ENCODE measurements at regions not wholly inside any gene's neighbourhood (a gene's known extent, or its start where the extent isn't known, plus 50 kb on each side); places are given as distances from the start of the nearest gene placed in this dataset.

- no peak for DNase-seq
Measured at GRCh38 chr18:77763530-77764145, 514.0 kb downstream of the GALR1 start.

GRCh38 chr18:77765468-77765867 lies 515.8 kb downstream of the GALR1 start:
- peak; percentile 20 to 23 for DNase-seq

- no peak for DNase-seq
Measured at GRCh38 chr18:77766421-77766820, 516.8 kb downstream of the GALR1 start.

GRCh38 chr18:77772177-77772576 lies 522.5 kb downstream of the GALR1 start:
- no peak for DNase-seq

- DNase-seq = no peak
Measured at GRCh38 chr18:77776104-77776503, 526.5 kb downstream of the GALR1 start.

- no peak for DNase-seq
Measured at GRCh38 chr18:77777163-77777562, 527.5 kb downstream of the GALR1 start.

GRCh38 chr18:77784759-77785379 lies 535.2 kb downstream of the GALR1 start:
- DNase-seq = peak; percentile 78

- DNase-seq = no peak
Measured at GRCh38 chr18:77785415-77785975, 535.8 kb downstream of the GALR1 start.

GRCh38 chr18:77803024-77803423 lies 553.4 kb downstream of the GALR1 start:
- no peak for DNase-seq

GRCh38 chr18:77804382-77804781 lies 554.7 kb downstream of the GALR1 start:
- DNase-seq = no peak

- no peak for DNase-seq
Measured at GRCh38 chr18:77807650-77808049, 558.0 kb downstream of the GALR1 start.

GRCh38 chr18:77811503-77811902 lies 561.9 kb downstream of the GALR1 start:
- peak in 1 of 2 experiments; percentile 15 for DNase-seq

GRCh38 chr18:77815666-77816338 lies 566.2 kb downstream of the GALR1 start:
- no peak for DNase-seq

- no peak for DNase-seq
Measured at GRCh38 chr18:77818328-77818727, 568.7 kb downstream of the GALR1 start.

- DNase-seq = no peak
Measured at GRCh38 chr18:77820472-77820871, 570.8 kb downstream of the GALR1 start.

- DNase-seq = no peak
Measured at GRCh38 chr18:77821892-77822291, 572.2 kb downstream of the GALR1 start.

- DNase-seq = no peak
Measured at GRCh38 chr18:77822632-77823031, 573.0 kb downstream of the GALR1 start.

- DNase-seq = no peak
Measured at GRCh38 chr18:77833807-77834206, 584.2 kb downstream of the GALR1 start.

- peak; percentile 9 to 23 for DNase-seq
Measured at GRCh38 chr18:77851802-77852201, 602.2 kb downstream of the GALR1 start.

GRCh38 chr18:77853859-77854258 lies 604.2 kb downstream of the GALR1 start:
- no peak for DNase-seq

- DNase-seq = peak; percentile 46 to 54
Measured at GRCh38 chr18:77857678-77858655, 608.3 kb downstream of the GALR1 start.

- DNase-seq = no peak
Measured at GRCh38 chr18:77859634-77860033, 610.0 kb downstream of the GALR1 start.

Data from NCI-H187 (cell line).